ENCODE measurements at regions not wholly inside any gene's neighbourhood (a gene's known extent, or its start where the extent isn't known, plus 50 kb on each side); places are given as distances from the start of the nearest gene placed in this dataset.
A peak's percentile ranks its signal among the peaks of the same experiment; 100 is the strongest.
"Not testable (repeated sequence)": the region's sequence is repeated elsewhere in the genome, so short reads cannot be mapped to it uniquely, and the experiment has no call there.

- no peak for DNase-seq
Measured at GRCh38 chr4:156390599-156391324, 437.1 kb upstream of the CTSO start.

GRCh38 chr4:156388826-156389225, 435.2 kb upstream of the CTSO start:
- DNase-seq, result no peak

GRCh38 chr4:156378033-156378665, 424.5 kb upstream of the CTSO start:
- DNase-seq, result peak; percentile 52

GRCh38 chr4:156377036-156377710, 423.5 kb upstream of the CTSO start:
- no peak for DNase-seq

- no peak for DNase-seq
Measured at GRCh38 chr4:156374894-156375293, 421.2 kb upstream of the CTSO start.

- DNase-seq, result no peak
Measured at GRCh38 chr4:156374069-156374468, 420.4 kb upstream of the CTSO start.

- not testable (repeated sequence) for DNase-seq
Measured at GRCh38 chr4:156367502-156367901, 413.8 kb upstream of the CTSO start.

- DNase-seq, result no peak
Measured at GRCh38 chr4:156362581-156362980, 408.9 kb upstream of the CTSO start.

GRCh38 chr4:156347412-156348075, 393.9 kb upstream of the CTSO start:
- no peak for DNase-seq

- DNase-seq, result no peak
Measured at GRCh38 chr4:156346959-156347385, 393.3 kb upstream of the CTSO start.

- DNase-seq, result no peak
Measured at GRCh38 chr4:156344397-156344796, 390.7 kb upstream of the CTSO start.

- no peak for DNase-seq
Measured at GRCh38 chr4:156336511-156336910, 382.8 kb upstream of the CTSO start.

GRCh38 chr4:156335721-156336120, 382.1 kb upstream of the CTSO start:
- no peak for DNase-seq

- peak; percentile 24 for DNase-seq
Measured at GRCh38 chr4:156330436-156331031, 376.9 kb upstream of the CTSO start.

- DNase-seq, result peak; percentile 43
Measured at GRCh38 chr4:156329779-156330178, 376.1 kb upstream of the CTSO start.

GRCh38 chr4:156328882-156329281, 375.2 kb upstream of the CTSO start:
- no peak for DNase-seq

GRCh38 chr4:156326246-156326645, 372.6 kb upstream of the CTSO start:
- no peak for DNase-seq

GRCh38 chr4:156322592-156322991, 368.9 kb upstream of the CTSO start:
- DNase-seq, result no peak

GRCh38 chr4:156321203-156321602, 367.5 kb upstream of the CTSO start:
- no peak for DNase-seq

GRCh38 chr4:156313497-156313896, 359.8 kb upstream of the CTSO start:
- no peak for DNase-seq

GRCh38 chr4:156312261-156312847, 358.7 kb upstream of the CTSO start:
- no peak for DNase-seq

- DNase-seq, result no peak
Measured at GRCh38 chr4:156309031-156309430, 355.4 kb upstream of the CTSO start.

GRCh38 chr4:156303708-156304107, 350.0 kb upstream of the CTSO start:
- DNase-seq, result no peak
